HEK293 (cell line): ENCODE measurements at regions not wholly inside any gene's neighbourhood (a gene's known extent, or its start where the extent isn't known, plus 50 kb on each side); places are given as distances from the start of the nearest gene placed in this dataset.
"Not testable (repeated sequence)": the region's sequence is repeated elsewhere in the genome, so short reads cannot be mapped to it uniquely, and the experiment has no call there.

Experiments used
- CTCF ChIA-PET: fragments of 350-600 bp; formaldehyde crosslinking; extraction: SDS; loops from one replicate; lab custom pipeline; 2021; ENCODE audit warnings: antibody characterized with exemption; lab: Yijun Ruan, JAX
- POLR2A ChIA-PET: fragments of 300-600 bp; formaldehyde crosslinking; extraction: SDS; loops from one replicate; lab custom pipeline; 2020; ENCODE audit warnings: antibody characterized with exemption, inconsistent platforms; lab: Yijun Ruan, JAX
- H3K27ac ChIP-seq: fragments of 200-500 bp; sonication (Bioruptor generic); 2 replicates; pipeline ENCODE4 v1.5.1; 2014; ENCODE audit warnings: low read depth, low read length, control low read depth, inconsistent platforms; ENCODE audit errors: extremely low read depth
- H3K36me3 ChIP-seq, 2 experiments: fragments of 200-500 bp in 1 of 2; sonication (Bioruptor generic) in 1 of 2; 1 replicate in 1 of 2; 2 replicates in 1 of 2; pipeline ENCODE4 v1.5.1; 2014 to 2017; ENCODE audit warnings: inconsistent platforms in 2 of 2, low read length in 2 of 2; ENCODE audit not compliant: control insufficient read depth in 2 of 2, insufficient read depth in 1 of 2
- H3K4me1 ChIP-seq: fragments of 200-500 bp; sonication (Bioruptor generic); 2 replicates; pipeline ENCODE4 v1.5.1; 2014; ENCODE audit warnings: mild to moderate bottlenecking, low read length, inconsistent platforms; ENCODE audit not compliant: control insufficient read depth, insufficient read depth
- H3K4me3 ChIP-seq: 2 replicates; pipeline ENCODE4 v1.5.1; 2011; ENCODE audit warnings: low read depth, mild to moderate bottlenecking, control low read depth, low read length, moderate library complexity
- H3K9me3 ChIP-seq: fragments of 200-500 bp; sonication (Bioruptor generic); 2 replicates; pipeline ENCODE4 v1.5.1; 2014; ENCODE audit warnings: low read depth, low read length, inconsistent platforms; ENCODE audit not compliant: control insufficient read depth, insufficient read depth
- KLF16 ChIP-seq: fragments of 450-650 bp; formaldehyde crosslinking; IDR thresholded peaks from 2 replicates; pipeline ENCODE4 v1.5.1; 2017; ENCODE audit warnings: missing biosample characterization, missing genetic modification characterization
- MZF1 ChIP-seq: fragments of 450-650 bp; formaldehyde crosslinking; IDR thresholded peaks from 2 replicates; pipeline ENCODE4 v1.5.1; 2017; ENCODE audit warnings: missing biosample characterization, missing genetic modification characterization, borderline replicate concordance
- REPIN1 ChIP-seq: fragments of 450-650 bp; formaldehyde crosslinking; IDR thresholded peaks from 2 replicates; pipeline ENCODE4 v1.5.1; 2017; ENCODE audit warnings: missing biosample characterization, missing genetic modification characterization, low read depth
- SCRT1 ChIP-seq: fragments of 450-650 bp; formaldehyde crosslinking; IDR thresholded peaks from 2 replicates; pipeline ENCODE4 v1.5.1; 2016; ENCODE audit warnings: missing biosample characterization, missing genetic modification characterization, borderline replicate concordance
- ZBTB8A ChIP-seq: fragments of 450-650 bp; formaldehyde crosslinking; IDR thresholded peaks from 2 replicates; pipeline ENCODE4 v1.5.1; 2016; ENCODE audit warnings: missing biosample characterization, missing genetic modification characterization
- ZNF146 ChIP-seq: fragments of 450-650 bp; formaldehyde crosslinking; IDR thresholded peaks from 2 replicates; pipeline ENCODE4 v1.5.1; 2016; ENCODE audit warnings: missing biosample characterization, missing genetic modification characterization
- ZNF211 ChIP-seq: fragments of 450-650 bp; formaldehyde crosslinking; IDR thresholded peaks from 2 replicates; pipeline ENCODE4 v1.5.1; 2016; ENCODE audit warnings: low read depth, missing biosample characterization, missing genetic modification characterization
- ZNF223 ChIP-seq: fragments of 450-650 bp; formaldehyde crosslinking; IDR thresholded peaks from 2 replicates; pipeline ENCODE4 v1.5.1; 2016; ENCODE audit warnings: missing biosample characterization, missing genetic modification characterization
- ZNF324 ChIP-seq: fragments of 450-650 bp; formaldehyde crosslinking; IDR thresholded peaks from 2 replicates; pipeline ENCODE4 v1.5.1; 2016; ENCODE audit warnings: missing biosample characterization, missing genetic modification characterization
- ZNF473 ChIP-seq: fragments of 450-650 bp; formaldehyde crosslinking; IDR thresholded peaks from 2 replicates; pipeline ENCODE4 v1.5.1; 2017; ENCODE audit warnings: missing biosample characterization, missing genetic modification characterization
- ZNF501 ChIP-seq: fragments of 450-650 bp; formaldehyde crosslinking; IDR thresholded peaks from 2 replicates; pipeline ENCODE4 v1.5.1; 2016; ENCODE audit warnings: missing biosample characterization, missing genetic modification characterization
- ZNF548 ChIP-seq: fragments of 450-650 bp; formaldehyde crosslinking; IDR thresholded peaks from 2 replicates; pipeline ENCODE4 v1.5.1; 2016; ENCODE audit warnings: missing biosample characterization, missing genetic modification characterization
- TF ChIP-seq, protein P1 (sequence below): fragments of 450-650 bp; formaldehyde crosslinking; IDR thresholded peaks from 2 replicates; pipeline ENCODE4 v1.5.1; 2016; ENCODE audit warnings: missing biosample characterization, missing genetic modification characterization
- TF ChIP-seq, protein P2 (sequence below): fragments of 450-650 bp; formaldehyde crosslinking; IDR thresholded peaks from 2 replicates; pipeline ENCODE4 v1.5.1; 2016; ENCODE audit warnings: missing biosample characterization, missing genetic modification characterization

DNA sequence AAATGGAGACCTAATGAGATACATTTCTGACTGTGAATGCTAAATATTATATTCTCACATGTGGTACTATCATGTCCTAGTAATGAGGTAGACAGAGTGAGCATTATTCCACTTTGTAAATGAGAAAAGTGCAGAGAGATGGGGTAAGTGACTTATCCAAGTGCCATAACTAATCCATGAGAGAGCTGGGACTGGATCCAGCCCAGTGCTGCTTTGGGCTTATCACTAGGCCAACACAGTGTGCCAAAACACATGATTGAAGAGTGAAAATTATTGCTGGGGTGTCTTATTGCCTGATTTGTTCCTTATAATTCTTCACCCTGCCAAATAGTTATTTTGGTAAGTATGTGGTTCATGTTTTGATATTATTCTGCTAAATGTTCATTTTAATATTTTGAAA is 442.2 kb upstream of the GRAMD2B start:
- POLR2A ChIA-PET = no interaction called here
- H3K4me1 ChIP-seq = peaks cover 4% of the 10 kb centered on the region; the same call in 1 of the 2 replicates
- CTCF ChIA-PET = interaction anchor here (0.6 kb wide), 1 partner anchor 8 kb away, joined by 3 read pairs; no protein-coding TSS in a partner anchor

GRCh38 chr5:125987677-125988255 is 435.4 kb upstream of the GRAMD2B start:
- H3K36me3 ChIP-seq = no peaks in the 10 kb centered on the region
- POLR2A ChIA-PET = no interaction called here
- no peaks in the 10 kb centered on the region for H3K4me1 ChIP-seq
- CTCF ChIA-PET = no interaction called here
- no peaks in the 10 kb centered on the region for H3K9me3 ChIP-seq
- H3K27ac ChIP-seq = no peak overlapping the region
- TF ChIP-seq KLF16 (tag by site-specific recombination) = no peak
- TF ChIP-seq, protein P1, sequence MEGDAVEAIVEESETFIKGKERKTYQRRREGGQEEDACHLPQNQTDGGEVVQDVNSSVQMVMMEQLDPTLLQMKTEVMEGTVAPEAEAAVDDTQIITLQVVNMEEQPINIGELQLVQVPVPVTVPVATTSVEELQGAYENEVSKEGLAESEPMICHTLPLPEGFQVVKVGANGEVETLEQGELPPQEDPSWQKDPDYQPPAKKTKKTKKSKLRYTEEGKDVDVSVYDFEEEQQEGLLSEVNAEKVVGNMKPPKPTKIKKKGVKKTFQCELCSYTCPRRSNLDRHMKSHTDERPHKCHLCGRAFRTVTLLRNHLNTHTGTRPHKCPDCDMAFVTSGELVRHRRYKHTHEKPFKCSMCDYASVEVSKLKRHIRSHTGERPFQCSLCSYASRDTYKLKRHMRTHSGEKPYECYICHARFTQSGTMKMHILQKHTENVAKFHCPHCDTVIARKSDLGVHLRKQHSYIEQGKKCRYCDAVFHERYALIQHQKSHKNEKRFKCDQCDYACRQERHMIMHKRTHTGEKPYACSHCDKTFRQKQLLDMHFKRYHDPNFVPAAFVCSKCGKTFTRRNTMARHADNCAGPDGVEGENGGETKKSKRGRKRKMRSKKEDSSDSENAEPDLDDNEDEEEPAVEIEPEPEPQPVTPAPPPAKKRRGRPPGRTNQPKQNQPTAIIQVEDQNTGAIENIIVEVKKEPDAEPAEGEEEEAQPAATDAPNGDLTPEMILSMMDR (tag by site-specific recombination) = peak; percentile 45; the same call in 1 of the 2 replicates
- no peak overlapping the region for H3K4me3 ChIP-seq

More for the DNA sequence above, 442.2 kb upstream of the GRAMD2B start:
- no peaks in the 10 kb centered on the region for H3K9me3 ChIP-seq
- no peak overlapping the region for H3K27ac ChIP-seq
- TF ChIP-seq, protein P2, sequence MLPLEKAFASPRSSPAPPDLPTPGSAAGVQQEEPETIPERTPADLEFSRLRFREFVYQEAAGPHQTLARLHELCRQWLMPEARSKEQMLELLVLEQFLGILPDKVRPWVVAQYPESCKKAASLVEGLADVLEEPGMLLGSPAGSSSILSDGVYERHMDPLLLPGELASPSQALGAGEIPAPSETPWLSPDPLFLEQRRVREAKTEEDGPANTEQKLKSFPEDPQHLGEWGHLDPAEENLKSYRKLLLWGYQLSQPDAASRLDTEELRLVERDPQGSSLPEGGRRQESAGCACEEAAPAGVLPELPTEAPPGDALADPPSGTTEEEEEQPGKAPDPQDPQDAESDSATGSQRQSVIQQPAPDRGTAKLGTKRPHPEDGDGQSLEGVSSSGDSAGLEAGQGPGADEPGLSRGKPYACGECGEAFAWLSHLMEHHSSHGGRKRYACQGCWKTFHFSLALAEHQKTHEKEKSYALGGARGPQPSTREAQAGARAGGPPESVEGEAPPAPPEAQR (tag by site-specific recombination) = no peak
- TF ChIP-seq ZNF324 = no peak
- TF ChIP-seq, all 188 proteins: peak for 0
- Histone ChIP-seq H3K36me3 (no peaks in the 10 kb centered on the region), H3K4me3 (no peak overlapping the region)

- H3K9me3 ChIP-seq = no peaks in the 10 kb centered on the region
- ChIA-PET POLR2A (no interaction called here), CTCF (no interaction called here)
- no peak overlapping the region for H3K27ac ChIP-seq
- H3K36me3 ChIP-seq = no peaks in the 10 kb centered on the region
- H3K4me1 ChIP-seq = no peaks in the 10 kb centered on the region
- no peak overlapping the region for H3K4me3 ChIP-seq
- TF ChIP-seq, protein P1 (tag by site-specific recombination) = no peak
- 0 out of 2 replicates have a peak, but pooled peaks have one; percentile 29 for TF ChIP-seq SCRT1 (tag by site-specific recombination)
Observed at GRCh38 chr5:125992050-125992449, 431.2 kb upstream of the GRAMD2B start.

GRCh38 chr5:125999271-126000030 is 423.8 kb upstream of the GRAMD2B start:
- CTCF ChIA-PET = not testable (repeated sequence)

DNA sequence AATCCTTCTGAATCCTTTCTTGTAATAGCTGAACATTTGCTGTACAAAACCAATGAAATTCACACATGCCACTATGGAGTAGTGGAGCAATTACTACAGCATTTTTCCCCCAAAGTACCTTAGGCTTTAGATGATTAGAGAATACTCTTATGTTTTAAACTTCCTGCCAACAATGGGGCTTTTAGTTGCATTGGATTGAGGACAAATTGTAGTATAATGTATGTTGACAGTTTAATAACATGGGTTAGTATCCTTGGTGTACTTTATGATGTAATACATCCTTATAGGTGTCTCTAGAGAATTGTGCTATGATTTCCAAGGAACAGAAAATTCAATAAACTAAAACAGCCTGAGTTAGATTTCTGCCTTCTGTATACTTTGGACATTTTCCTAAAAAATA is 422.7 kb upstream of the GRAMD2B start:
- ChIA-PET POLR2A (no interaction called here), CTCF (no interaction called here)
- no peaks in the 10 kb centered on the region for H3K36me3 ChIP-seq
- H3K4me3 ChIP-seq = no peak overlapping the region
- H3K27ac ChIP-seq = no peak overlapping the region; the same call in 1 of the 2 replicates
- no peaks in the 10 kb centered on the region for H3K9me3 ChIP-seq
- H3K4me1 ChIP-seq = peaks cover 34% of the 10 kb centered on the region
- peak; percentile 93 for TF ChIP-seq MZF1 (tag by site-specific recombination)
- no peak for TF ChIP-seq ZNF473 (tag by site-specific recombination)
- TF ChIP-seq ZNF223 (tag by site-specific recombination) = no peak
- no peak for TF ChIP-seq ZNF211 (tag by site-specific recombination)
- no peak for TF ChIP-seq ZNF548 (tag by site-specific recombination)
- peak; percentile 65 for TF ChIP-seq ZBTB8A (tag by site-specific recombination)
- TF ChIP-seq ZNF501 (tag by site-specific recombination) = peak; percentile 86
- TF ChIP-seq REPIN1 (tag by site-specific recombination) = peak; percentile 72; the same call in 1 of the 2 replicates

More at GRCh38 chr5:125999271-126000030, 423.8 kb upstream of the GRAMD2B start:
- POLR2A ChIA-PET, H3K4me3 ChIP-seq: not testable (repeated sequence)
- peak; percentile 96 for TF ChIP-seq ZNF146 (tag by site-specific recombination)
- TF ChIP-seq, all 188 proteins: peak for 1; not testable (repeated sequence) for 187
- H3K4me1 ChIP-seq = peaks cover 33% of the 10 kb centered on the region
- H3K9me3 ChIP-seq, H3K36me3 ChIP-seq, H3K27ac ChIP-seq: not testable (repeated sequence)
